Femur (tissue), 1 donor: ENCODE measurements at regions not wholly inside any gene's neighbourhood (a gene's known extent, or its start where the extent isn't known, plus 50 kb on each side); places are given as distances from the start of the nearest gene placed in this dataset.
A peak's percentile ranks its signal among the peaks of the same experiment; 100 is the strongest.

Experiments used
- DNase-seq: peaks from one replicate; pipeline ENCODE4 v3.0.0-alpha.2; 2017

DNA sequence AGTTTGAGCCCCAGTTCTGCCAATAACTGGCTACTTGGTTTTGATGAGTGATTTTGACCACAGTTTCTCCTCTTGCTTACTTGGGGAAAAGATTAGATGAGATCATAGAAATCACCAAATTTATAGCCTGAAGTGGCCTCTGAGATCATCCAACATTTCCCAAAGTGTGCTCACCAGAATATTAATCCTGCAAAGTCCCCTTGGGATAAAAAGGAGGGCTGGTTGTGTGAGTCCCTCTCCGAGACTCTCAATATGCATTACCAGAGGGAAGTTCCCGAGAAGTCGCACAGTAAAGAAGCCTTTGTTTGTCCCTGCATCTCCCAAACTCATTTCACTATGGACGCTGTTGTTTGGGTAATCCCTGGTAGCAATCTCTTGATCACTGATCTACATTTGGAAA is 88.4 kb upstream of the ADRA1B start:
- DNase-seq: no peak

DNA sequence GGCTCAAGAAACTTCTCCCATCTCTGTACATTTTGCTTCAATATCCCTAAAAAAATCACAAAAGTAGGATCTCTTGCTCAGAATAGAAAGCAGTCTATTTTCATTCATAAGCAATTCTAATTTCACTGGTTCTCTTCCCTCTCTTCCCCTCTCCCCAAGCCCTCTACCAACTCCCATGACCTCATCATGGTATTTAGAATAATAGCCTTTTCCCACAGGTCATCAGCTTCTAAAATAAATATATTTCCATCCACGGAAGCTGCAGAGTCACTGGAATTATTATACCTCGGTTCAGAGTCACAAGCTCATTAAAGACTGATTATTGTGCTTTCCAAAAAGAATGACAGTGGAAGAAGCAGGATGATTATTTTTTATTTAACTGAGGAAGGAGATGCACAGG is 84.2 kb upstream of the ADRA1B start:
- no peak for DNase-seq

DNA sequence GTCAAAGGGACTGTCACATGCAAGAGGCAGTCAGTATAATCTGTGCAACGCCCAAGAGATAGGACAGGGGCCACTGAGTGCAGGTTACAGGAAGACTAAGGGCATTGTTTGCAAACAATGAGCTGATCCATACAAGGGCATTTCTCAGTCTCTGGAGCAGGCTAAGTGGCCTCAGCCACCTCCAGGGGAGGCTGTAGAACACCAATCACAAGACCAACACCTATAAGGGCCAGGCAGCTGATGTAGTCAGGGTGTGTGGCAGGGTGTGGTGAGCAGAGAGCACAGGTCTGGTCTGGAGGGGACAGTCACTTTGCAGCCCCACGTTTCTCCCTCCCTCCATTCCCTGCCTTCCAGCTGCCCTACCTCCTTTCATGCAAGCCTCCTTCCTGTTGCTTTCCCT is 83.2 kb upstream of the ADRA1B start:
- no peak for DNase-seq

DNA sequence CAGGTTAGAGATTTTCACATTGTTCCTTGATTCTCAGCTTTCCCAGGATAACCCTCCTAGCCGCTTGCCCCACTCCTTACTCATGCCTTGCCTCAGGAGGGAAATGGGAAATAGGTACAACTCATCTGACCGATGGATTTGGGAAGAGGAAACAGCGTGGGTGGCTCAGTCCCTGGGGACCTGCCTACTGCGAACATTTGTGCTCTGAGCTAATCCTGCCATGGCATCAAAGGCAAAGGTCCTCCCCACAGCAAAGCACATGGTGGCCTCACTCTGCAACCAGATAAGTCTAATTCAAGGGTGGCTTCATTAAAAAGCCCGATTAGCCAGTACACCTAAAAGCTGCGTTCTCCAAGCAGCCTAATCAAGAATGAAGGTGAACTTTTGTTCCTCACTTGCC is 82.4 kb upstream of the ADRA1B start:
- no peak for DNase-seq

DNA sequence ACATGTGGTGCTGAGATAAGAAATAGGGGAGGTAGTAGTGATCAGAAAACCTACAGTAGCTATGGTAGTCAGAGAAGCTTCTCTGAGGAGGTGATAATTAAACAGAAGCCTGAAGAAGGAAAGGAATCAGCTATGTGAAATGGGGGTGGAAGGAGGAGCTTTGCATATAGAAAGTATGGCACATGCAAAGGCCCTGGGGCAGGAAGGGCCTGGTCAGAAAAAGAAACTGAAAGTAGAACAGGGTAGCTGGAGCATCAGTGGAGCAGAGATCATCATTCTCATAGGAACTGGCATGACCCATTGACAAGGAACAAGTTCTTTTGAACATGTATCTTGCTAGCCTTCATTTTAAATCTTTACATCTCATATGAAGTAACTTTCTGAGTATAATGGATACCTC is 80.7 kb upstream of the ADRA1B start:
- no peak for DNase-seq

DNA sequence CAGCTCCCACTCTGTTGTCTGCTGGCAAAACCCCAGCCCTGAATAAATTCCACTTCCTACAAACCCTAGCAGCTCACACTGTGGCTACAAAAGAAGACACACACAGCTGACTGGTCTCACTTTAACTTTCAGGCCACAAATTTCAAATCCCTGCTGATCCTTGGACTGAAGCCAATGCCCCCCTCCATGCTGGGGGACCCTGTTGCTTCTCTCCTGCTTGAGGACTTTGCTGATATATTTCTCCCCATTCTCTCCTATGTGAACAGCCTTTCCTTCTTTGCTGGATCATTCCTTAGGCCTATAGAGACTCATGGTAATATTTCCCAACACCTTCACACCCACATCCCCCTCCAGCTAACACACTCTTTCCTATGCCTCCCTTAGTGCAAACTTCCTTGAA is 79.6 kb upstream of the ADRA1B start:
- DNase-seq: no peak

DNA sequence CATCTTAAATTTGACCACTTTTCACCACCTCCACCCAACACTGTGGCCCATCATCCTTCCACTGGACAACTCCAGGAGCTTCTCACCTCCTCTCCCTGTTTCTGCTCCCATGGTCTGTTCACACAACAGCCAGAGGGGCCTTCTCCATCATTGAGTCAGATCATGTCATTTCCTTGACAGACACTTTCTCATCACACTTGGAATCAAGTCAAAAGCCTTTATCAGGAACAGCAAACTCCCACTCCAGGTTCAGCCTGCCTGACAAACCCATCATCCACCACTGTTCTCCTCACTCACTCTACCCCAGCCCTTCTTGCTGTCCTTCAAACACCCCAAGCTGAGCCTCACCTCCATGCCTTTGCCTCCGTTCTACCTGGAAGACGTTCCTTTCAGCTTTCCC is 78.4 kb upstream of the ADRA1B start:
- DNase-seq: no peak

DNA sequence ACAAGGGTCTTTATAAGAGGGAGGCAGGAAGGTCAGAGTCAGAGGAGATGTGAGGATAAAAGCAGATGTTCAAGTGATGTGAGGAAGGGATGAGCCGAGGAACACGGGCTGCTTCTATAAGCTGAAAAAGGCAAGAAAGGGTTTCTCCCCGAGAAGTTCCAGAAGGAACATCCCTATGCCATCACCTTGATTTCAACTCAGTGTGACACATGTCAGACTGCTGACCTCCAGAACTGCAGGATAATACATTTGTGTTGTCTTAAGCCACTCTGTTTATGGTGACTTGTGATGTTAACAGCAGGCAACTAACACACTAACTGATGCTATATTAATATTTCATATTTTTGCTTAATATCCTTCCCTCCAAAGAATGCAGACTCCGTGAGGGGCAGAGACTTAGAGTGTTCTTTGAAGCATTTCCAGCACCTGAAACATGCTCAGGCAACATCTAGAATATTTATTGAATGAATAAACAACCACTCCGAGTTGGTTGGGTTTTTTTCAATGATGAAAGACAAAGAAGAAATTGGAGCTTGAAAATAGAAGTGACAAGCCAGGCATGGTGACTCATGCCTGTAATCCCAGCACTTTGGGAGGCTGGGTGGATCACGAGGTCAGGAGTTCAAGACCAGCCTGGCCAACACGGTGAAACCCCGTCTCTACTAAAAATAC is 77.6 kb upstream of the ADRA1B start:
- no peak for DNase-seq

DNA sequence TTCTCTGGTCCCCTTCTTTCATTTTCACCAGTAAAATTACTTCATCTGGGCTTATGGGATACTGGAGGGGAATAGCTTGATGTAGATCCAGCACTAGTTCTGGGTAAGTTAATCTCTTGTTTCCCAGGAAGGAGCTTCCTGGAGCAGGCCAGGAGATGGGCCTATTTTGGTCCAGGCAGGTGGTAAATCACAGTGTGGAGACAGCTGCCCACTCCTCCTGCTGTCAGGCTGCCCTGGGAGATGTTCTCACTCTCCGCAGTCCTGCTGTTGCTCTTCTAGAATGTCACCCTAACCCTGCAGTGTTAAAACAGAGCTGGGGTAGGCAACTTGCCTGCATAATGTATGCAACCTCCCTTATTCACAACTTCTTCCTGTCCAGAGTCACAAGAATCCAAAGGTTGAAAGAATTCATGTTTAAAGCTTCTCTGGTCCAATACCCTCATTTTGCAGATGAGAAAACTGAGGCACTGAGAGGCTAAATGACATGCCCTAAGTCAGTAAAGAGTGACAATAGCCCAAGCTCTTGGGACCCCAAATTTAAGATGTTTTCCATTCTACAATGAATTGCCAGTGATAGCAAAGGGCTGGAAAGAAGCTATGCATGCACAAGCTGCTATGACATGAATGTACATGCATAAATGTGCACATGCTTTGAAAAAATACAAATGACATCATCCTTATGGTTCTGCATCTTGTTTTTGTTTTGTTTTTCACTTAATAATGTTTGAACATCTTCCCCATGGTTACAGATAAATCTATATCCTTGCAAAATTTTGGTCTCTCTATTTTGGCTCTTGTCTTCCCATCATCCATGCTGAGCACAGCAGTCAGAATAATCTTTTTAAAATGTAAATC is 71.8 kb upstream of the ADRA1B start:
- no peak for DNase-seq

DNA sequence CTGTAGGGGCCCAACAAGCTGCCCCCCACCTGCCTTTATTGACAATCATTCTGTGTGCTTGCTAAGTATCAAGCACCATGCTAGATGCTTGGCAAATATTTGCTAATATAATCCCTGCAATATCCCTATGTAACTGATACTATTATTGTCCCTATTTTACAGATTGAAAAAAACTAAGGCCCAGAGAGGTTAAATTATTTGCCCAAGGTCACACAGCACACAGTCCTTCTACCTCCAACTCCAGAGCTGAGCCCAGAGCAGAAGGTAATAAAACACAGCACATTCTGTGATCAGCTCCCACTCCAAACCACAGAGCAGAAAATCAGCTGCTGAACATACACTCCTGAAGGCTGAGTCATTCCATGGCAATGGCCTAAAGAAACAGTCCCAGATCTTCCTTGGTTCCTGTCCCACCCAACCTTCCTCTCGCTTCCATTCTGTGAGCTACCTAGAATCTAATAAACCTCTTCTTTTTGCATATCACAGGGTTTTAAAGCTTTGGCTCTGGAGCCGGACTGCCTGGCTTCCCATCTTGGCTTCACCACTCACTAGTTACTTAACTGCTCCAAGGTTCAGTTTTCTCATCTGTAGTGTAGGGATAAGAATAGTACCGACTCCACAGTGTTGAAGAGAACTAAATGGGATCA is 66.7 kb upstream of the ADRA1B start:
- DNase-seq: no peak

DNA sequence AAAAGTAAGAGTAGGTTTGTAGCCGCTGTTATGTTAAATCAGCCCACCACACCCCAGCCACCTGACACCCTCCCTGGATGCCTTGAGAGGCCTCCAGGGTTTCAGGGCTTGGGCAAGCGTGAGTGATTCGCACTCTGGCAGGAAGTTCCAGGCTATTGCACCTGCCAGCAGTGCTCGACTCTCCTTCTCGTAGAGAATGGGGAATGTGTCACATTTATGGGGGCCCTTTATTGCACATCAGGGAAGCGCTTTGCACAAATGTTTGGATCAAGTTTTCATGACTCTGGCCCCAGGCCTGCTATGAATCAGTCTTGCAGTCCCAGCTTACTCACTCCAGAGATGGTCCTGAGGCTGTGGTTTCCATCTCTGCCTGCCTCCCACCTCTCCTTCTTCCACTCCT is 66.1 kb upstream of the ADRA1B start:
- peak; percentile 48 for DNase-seq

DNA sequence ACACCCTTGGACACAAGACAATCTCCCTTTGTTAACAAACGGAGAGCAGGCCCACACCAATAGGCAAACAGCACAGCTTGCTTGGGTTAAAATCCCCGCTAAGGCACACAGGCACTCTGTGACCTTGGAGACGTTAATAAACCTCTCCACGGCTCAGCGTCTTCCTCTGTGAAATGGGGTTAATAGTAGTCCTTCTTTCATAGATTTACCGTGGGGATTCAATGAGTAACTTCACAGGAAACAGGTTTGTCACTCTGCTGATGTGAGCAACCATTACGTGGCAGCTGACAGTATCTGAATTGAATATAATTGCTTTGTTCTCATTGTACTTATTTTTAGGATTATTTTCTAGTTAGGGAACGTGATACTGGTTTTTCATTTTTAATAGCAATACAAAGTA is 65.2 kb upstream of the ADRA1B start:
- no peak for DNase-seq

- DNase-seq: no peak
Observed at GRCh38 chr5:159854916-159855315, 61.4 kb upstream of the ADRA1B start.

GRCh38 chr5:159855476-159856191 is 60.6 kb upstream of the ADRA1B start:
- DNase-seq: no peak

DNA sequence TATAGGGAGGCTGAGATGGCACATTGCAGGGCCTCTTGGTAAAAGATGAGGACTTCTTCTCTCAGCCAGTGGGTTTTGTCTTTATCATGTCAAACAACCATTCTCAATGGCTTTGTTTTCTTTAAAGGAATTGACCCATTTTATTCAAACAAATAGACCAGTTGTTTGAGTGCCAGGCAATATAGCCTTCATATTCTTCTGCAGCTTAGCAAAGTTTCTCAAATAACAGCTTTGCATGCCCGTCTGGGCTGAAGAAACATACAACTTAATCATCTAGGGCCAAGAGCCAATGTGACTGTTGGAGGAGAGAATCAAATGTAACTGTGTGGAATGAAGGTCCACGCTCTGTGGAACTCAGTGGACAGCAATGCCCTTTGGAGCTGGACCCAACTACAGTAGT is 57.4 kb upstream of the ADRA1B start:
- no peak for DNase-seq

DNA sequence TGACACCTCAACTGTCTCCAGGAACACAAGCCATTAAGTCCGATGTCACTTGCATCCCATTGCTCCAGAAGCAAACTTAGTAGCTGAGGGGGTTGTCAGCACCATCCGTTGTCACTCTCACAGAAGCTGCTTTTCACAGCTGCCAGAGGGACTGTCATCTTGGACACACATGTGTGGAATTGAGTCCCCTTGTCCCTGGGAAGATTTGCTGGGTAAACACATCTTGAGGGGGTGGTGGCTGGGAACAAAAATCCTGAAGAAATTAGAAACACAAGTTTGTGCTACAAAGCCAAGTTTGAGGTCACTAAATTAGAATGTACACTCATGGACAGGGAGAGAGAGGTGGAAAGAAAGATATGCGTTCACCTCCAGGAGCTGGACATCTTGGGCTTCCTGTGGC is 55.2 kb upstream of the ADRA1B start:
- DNase-seq: no peak

- no peak for DNase-seq
Observed at GRCh38 chr5:159864885-159865691, 51.2 kb upstream of the ADRA1B start.

DNA sequence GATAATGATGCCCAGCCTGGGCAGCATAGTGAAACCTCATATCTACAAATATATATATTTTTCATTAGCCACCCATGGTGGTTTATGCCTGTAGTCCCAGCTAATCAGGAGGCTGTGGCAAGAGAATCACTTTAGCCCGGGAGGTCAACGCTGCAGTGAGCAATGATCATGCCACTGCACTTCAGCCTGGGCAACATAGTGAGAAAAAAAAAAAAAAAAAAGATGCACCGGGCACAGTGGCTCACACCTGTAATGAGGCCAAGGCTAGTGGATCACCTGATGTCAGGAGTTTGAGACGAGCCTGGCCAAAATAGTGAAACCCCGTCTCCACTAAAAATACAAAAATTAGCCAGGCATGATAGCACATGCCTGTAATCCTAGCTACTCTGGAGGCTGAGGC is 50.2 kb upstream of the ADRA1B start:
- no peak for DNase-seq
